Transverse colon (tissue), 4 donors: ENCODE measurements at regions not wholly inside any gene's neighbourhood (a gene's known extent, or its start where the extent isn't known, plus 50 kb on each side); places are given as distances from the start of the nearest gene placed in this dataset.

Source experiments
- DNase-seq: peaks from one replicate; pipeline ENCODE4 v3.0.0-alpha.2; 2019
- H3K27ac ChIP-seq, 4 donors: fragments of 200-600 bp; sonication (generic); 2 replicates each; pipeline ENCODE4 v1.5.1; 2016 to 2018; ENCODE audit warnings: inconsistent platforms in 4 of 4
- H3K27me3 ChIP-seq: fragments of 200-600 bp; sonication (generic); 2 replicates; pipeline ENCODE4 v1.5.1; 2017; ENCODE audit warnings: inconsistent platforms
- H3K36me3 ChIP-seq, 4 donors: fragments of 200-600 bp; sonication (generic); 2 replicates each; pipeline ENCODE4 v1.5.1; 2017 to 2019; ENCODE audit warnings: inconsistent platforms in 4 of 4
- H3K4me1 ChIP-seq, 4 donors: fragments of 200-600 bp; sonication (generic); 2 replicates each; pipeline ENCODE4 v1.5.1; 2017 to 2020; ENCODE audit warnings: inconsistent platforms in 4 of 4
- H3K4me3 ChIP-seq, 4 donors: fragments of 200-600 bp; sonication (generic); 1 replicate in 1 of 4; 2 replicates in 3 of 4; pipeline versions ENCODE4 v1.5.1 to v1.6.1; 2017 to 2019; ENCODE audit warnings: inconsistent platforms in 4 of 4
- H3K9me3 ChIP-seq, 2 donors: fragments of 200-600 bp; sonication (generic); 2 replicates each; pipeline ENCODE4 v1.5.1; 2017 to 2019; ENCODE audit warnings: inconsistent platforms in 2 of 2
- CTCF ChIP-seq, 5 experiments: fragments of 200-600 bp in 3 of 5; fragments of 450-650 bp in 2 of 5; sonication (generic) in 3 of 5; IDR thresholded peaks; 1 replicate in 2 of 5; 2 replicates in 3 of 5; pipeline ENCODE4 v1.5.1; 2016 to 2017; ENCODE audit warnings: antibody characterized with exemption in 5 of 5, inconsistent platforms in 3 of 5, mild to moderate bottlenecking in 2 of 5, moderate library complexity in 1 of 5
- EP300 ChIP-seq: sonication (generic); formaldehyde crosslinking; IDR thresholded peaks from one replicate; pipeline ENCODE4 v1.6.1; 2017; ENCODE audit warnings: antibody characterized with exemption, low read depth
- POLR2A ChIP-seq: fragments of 450-650 bp; IDR thresholded peaks from one replicate; pipeline ENCODE4 v1.6.1; 2016; ENCODE audit warnings: antibody characterized with exemption, mild to moderate bottlenecking, moderate library complexity
- POLR2AphosphoS5 ChIP-seq, 3 donors: sonication (generic); formaldehyde crosslinking; IDR thresholded peaks; one replicate each; pipeline ENCODE4 v1.6.1; 2016; ENCODE audit warnings: antibody characterized with exemption in 3 of 3
- WGBS, 2 donors: methylation state at CpG; one replicate each; pipeline ENCODE4 v1.1.5; 2018; ENCODE audit warnings: low coverage in 1 of 2; 5-methylcytosine and 5-hydroxymethylcytosine counted together
- in situ Hi-C, 4 donors: fragments of 200-750 bp; cut with MboI; loops; one replicate each; pipeline versions ENCODE4 v1.15.0 to v1.15.1; 2017; ENCODE audit warnings: low sequenced_read_pairs in 3 of 4, low pct_ligation_motif_present in 1 of 4, low pct_unique_long_range_greater_than_20kb in 1 of 4
- intact Hi-C: fragments of 100-400 bp; cut with DNase I; formaldehyde crosslinking; loops from one replicate; pipeline ENCODE4 v1.15.1; 2023; ENCODE audit warnings: low total_unique reads

- Histone ChIP-seq H3K27ac (no peak overlapping the region), H3K36me3 (no peaks in the 10 kb centered on the region), H3K27me3 (peaks cover 38% of the 10 kb centered on the region), H3K4me3 (no peak overlapping the region), H3K9me3 (no peaks in the 10 kb centered on the region), H3K4me1 (no peaks in the 10 kb centered on the region)
- in situ Hi-C loops (loop anchor here in 2 of 4 donors (25.0 kb wide), 2 partner anchors 696 to 721 kb away; partner anchors contain the start of gene TBC1D7 (in 1 of the 2)), intact Hi-C loops (no loop called here)
- TF ChIP-seq EP300 (no peak), POLR2AphosphoS5 (IDR thresholded peaks at IDR 0.05) (no peak), POLR2A (no peak), CTCF (IDR thresholded peaks at IDR 0.05) (no peak)
- WGBS, 2 donors: 75 to 85% methylated on average over 6 to 10 of the region's 10 CpGs
- DNase-seq: no peak
These were observed 59.4 kb upstream of the CD83 start for GRCh38 chr6:14058029-14058695.

GRCh38 chr6:14058735-14059134 is 58.8 kb upstream of the CD83 start:
- WGBS, 2 donors: 85 to 94% methylated on average over 2 to 3 of the region's 3 CpGs
- in situ Hi-C loops: loop anchor here in 2 of 4 donors (25.0 kb wide), 2 partner anchors 696 to 721 kb away; partner anchors contain the start of gene TBC1D7 (in 1 of the 2)

GRCh38 chr6:14059791-14060436 is 57.7 kb upstream of the CD83 start:
- no peak for TF ChIP-seq CTCF (IDR thresholded peaks at IDR 0.05)
- no peak for TF ChIP-seq POLR2A
- no peak for DNase-seq
- H3K27me3 ChIP-seq: peaks cover 40% of the 10 kb centered on the region
- no peaks in the 10 kb centered on the region for H3K4me1 ChIP-seq
- H3K9me3 ChIP-seq: no peaks in the 10 kb centered on the region
- no peak overlapping the region for H3K4me3 ChIP-seq
- in situ Hi-C loops (loop anchor here (10.0 to 25.0 kb wide), 4 partner anchors 155 to 723 kb away; partner anchors contain the start of gene TBC1D7 (in 1 of the 4)), intact Hi-C loops (loop anchor here (5.0 kb wide), 1 partner anchor 148 kb away; no protein-coding TSS in a partner anchor)
- H3K36me3 ChIP-seq: no peaks in the 10 kb centered on the region
- 66 to 73% methylated on average over 10 of the region's 10 CpGs for WGBS, 2 donors
- no peak overlapping the region for H3K27ac ChIP-seq

More at GRCh38 chr6:14058735-14059134, 58.8 kb upstream of the CD83 start:
- Histone ChIP-seq H3K36me3 (no peaks in the 10 kb centered on the region), H3K27me3 (peaks cover 40% of the 10 kb centered on the region), H3K4me1 (no peaks in the 10 kb centered on the region), H3K27ac (no peak overlapping the region), H3K4me3 (no peak overlapping the region), H3K9me3 (no peaks in the 10 kb centered on the region)
- TF ChIP-seq POLR2AphosphoS5 (IDR thresholded peaks at IDR 0.05) (no peak), EP300 (no peak), POLR2A (no peak), CTCF (IDR thresholded peaks at IDR 0.05) (no peak)
- no peak for DNase-seq
- intact Hi-C loops: no loop called here

- no peak for DNase-seq
- 48 to 88% methylated on average over 1 of the region's 1 CpG for WGBS, 2 donors
- in situ Hi-C loops: loop anchor here (10.0 to 25.0 kb wide), 4 partner anchors 156 to 724 kb away; partner anchors contain the start of gene TBC1D7 (in 1 of the 4)
- TF ChIP-seq POLR2A: no peak
- no peak for TF ChIP-seq EP300
- TF ChIP-seq POLR2AphosphoS5 (IDR thresholded peaks at IDR 0.05): no peak
- TF ChIP-seq CTCF (IDR thresholded peaks at IDR 0.05): no peak
- no peaks in the 10 kb centered on the region for H3K9me3 ChIP-seq
- intact Hi-C loops: loop anchor here (5.0 kb wide), 1 partner anchor 149 kb away; no protein-coding TSS in a partner anchor
- no peak overlapping the region for H3K27ac ChIP-seq
- no peaks in the 10 kb centered on the region for H3K36me3 ChIP-seq
- H3K27me3 ChIP-seq: peaks cover 40% of the 10 kb centered on the region
- H3K4me1 ChIP-seq: no peaks in the 10 kb centered on the region
- H3K4me3 ChIP-seq: no peak overlapping the region
These were observed 56.6 kb upstream of the CD83 start for GRCh38 chr6:14060971-14061370.
